T-cell (primary cell): ENCODE measurements at regions not wholly inside any gene's neighbourhood (a gene's known extent, or its start where the extent isn't known, plus 50 kb on each side); places are given as distances from the start of the nearest gene placed in this dataset.
A peak's percentile ranks its signal among the peaks of the same experiment; 100 is the strongest.
"Not testable (repeated sequence)": the region's sequence is repeated elsewhere in the genome, so short reads cannot be mapped to it uniquely, and the experiment has no call there.

ENCODE experiments used
- ATAC-seq, 4 experiments: fragments of 200-7000 bp in 3 of 4; fragments of 150-1000 bp in 1 of 4; cut with Tn5 transposase; replicated peaks in 1 of 4; 1 replicate in 3 of 4; 2 replicates in 1 of 4; pipeline ENCODE4 v1.10.0; 2021; ENCODE audit warnings: moderate library complexity in 3 of 4, mild to moderate bottlenecking in 2 of 4, moderate number of reproducible peaks in 1 of 4
- CTCF ChIA-PET, 2 donors: fragments of 300-600 bp; sonication (Branson Sonifier 250); formaldehyde crosslinking; loops; one replicate each; lab custom pipeline; 2022; ENCODE audit warnings: antibody characterized with exemption in 2 of 2; lab: Charles Lee
- POLR2A ChIA-PET, 2 donors: fragments of 300-600 bp; sonication (Branson Sonifier 250); formaldehyde crosslinking; loops; one replicate each; lab custom pipeline; 2022; ENCODE audit warnings: antibody characterized with exemption in 2 of 2; lab: Charles Lee
- DNase-seq, 35 experiments: peaks; one replicate each; pipeline versions ENCODE4 v3.0.0 to v3.0.0-alpha.2; 2013 to 2023
- H3K27ac ChIP-seq: one replicate; pipeline ENCODE4 v1.5.1; 2013; ENCODE audit warnings: low read length
- H3K27me3 ChIP-seq, 2 experiments: replicated peaks in 1 of 2; 1 replicate in 1 of 2; 2 replicates in 1 of 2; pipeline versions ENCODE4 v1.6.1 to v1.7.0; 2013; ENCODE audit warnings: low read length in 1 of 2, mixed read lengths in 1 of 2; ENCODE audit not compliant: control insufficient read depth in 2 of 2, insufficient read depth in 2 of 2; ENCODE audit errors: extremely low read depth in 1 of 2
- H3K36me3 ChIP-seq, 2 donors: 1 replicate in 1 of 2; 2 replicates in 1 of 2; pipeline versions ENCODE4 v1.6.1 to v1.7.0; 2013; ENCODE audit warnings: low read length in 1 of 2; ENCODE audit not compliant: control insufficient read depth in 2 of 2, insufficient read depth in 1 of 2; ENCODE audit errors: extremely low read depth in 1 of 2
- H3K4me1 ChIP-seq, 2 experiments: 1 replicate in 1 of 2; 2 replicates in 1 of 2; pipeline versions ENCODE4 v1.6.1 to v1.7.0; 2013; ENCODE audit warnings: low read length in 2 of 2, mixed read lengths in 1 of 2; ENCODE audit not compliant: insufficient read depth in 2 of 2, control insufficient read depth in 1 of 2; ENCODE audit errors: extremely low read depth in 1 of 2
- H3K4me3 ChIP-seq, 2 donors: 1 replicate in 1 of 2; 2 replicates in 1 of 2; pipeline versions ENCODE4 v1.5.1 to v1.7.0; 2013; ENCODE audit warnings: mild to moderate bottlenecking in 2 of 2, low read length in 1 of 2, moderate library complexity in 1 of 2; ENCODE audit not compliant: control insufficient read depth in 1 of 2; ENCODE audit errors: extremely low read depth in 1 of 2
- H3K9me3 ChIP-seq: 2 replicates; pipeline ENCODE4 v1.7.0; 2013
- H3K27ac Mint-ChIP-seq, 2 donors: one replicate each; pipeline ENCODE4 v1.8.0; 2020 to 2021; ENCODE audit warnings: mild to moderate bottlenecking in 2 of 2, mixed read lengths in 2 of 2
- H3K27me3 Mint-ChIP-seq, 2 donors: one replicate each; pipeline ENCODE4 v1.8.0; 2021 to 2022; ENCODE audit warnings: mixed read lengths in 2 of 2
- H3K36me3 Mint-ChIP-seq: one replicate; pipeline ENCODE4 v1.8.0; 2021; ENCODE audit warnings: mixed read lengths
- H3K4me1 Mint-ChIP-seq, 3 donors: one replicate each; pipeline ENCODE4 v1.8.0; 2020 to 2022; ENCODE audit warnings: mixed read lengths in 3 of 3, mild to moderate bottlenecking in 1 of 3
- H3K4me3 Mint-ChIP-seq, 3 donors: one replicate each; pipeline ENCODE4 v1.8.0; 2020 to 2022; ENCODE audit warnings: mild to moderate bottlenecking in 3 of 3, mixed read lengths in 3 of 3, moderate library complexity in 3 of 3
- H3K9me3 Mint-ChIP-seq, 3 donors: one replicate each; pipeline ENCODE4 v1.8.0; 2020 to 2022; ENCODE audit warnings: mixed read lengths in 3 of 3
- WGBS: methylation state at CpG from one replicate; pipeline ENCODE4 v1.1.5; 2013; ENCODE audit warnings: missing lambda C conversion rate; ENCODE audit not compliant: insufficient coverage; 5-methylcytosine and 5-hydroxymethylcytosine counted together

DNA sequence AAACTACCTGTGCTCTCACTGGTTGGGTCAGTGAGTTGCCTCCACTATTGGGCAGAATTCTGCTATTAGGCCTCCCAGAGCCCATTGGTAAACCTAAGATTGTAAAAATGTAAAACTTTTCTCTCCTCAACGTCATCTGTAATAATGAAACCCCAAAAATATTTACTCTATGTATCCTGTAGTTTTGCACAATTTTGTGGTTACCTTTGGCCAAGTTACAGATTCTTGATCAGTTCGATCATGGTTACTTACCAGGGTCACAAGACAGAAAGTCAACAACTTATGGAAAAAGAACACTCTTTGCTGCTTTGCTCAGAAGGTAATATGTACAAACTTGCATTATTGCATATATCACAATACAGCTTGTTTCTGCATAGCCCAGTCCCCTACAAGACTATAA is 83.7 kb upstream of the KIF2A start:
- H3K27ac ChIP-seq, ATAC-seq, H3K36me3 Mint-ChIP-seq, H3K27me3 ChIP-seq, H3K4me3 ChIP-seq, H3K4me1 ChIP-seq, POLR2A ChIA-PET, H3K36me3 ChIP-seq, H3K9me3 Mint-ChIP-seq, H3K9me3 ChIP-seq, H3K4me3 Mint-ChIP-seq, DNase-seq, H3K27me3 Mint-ChIP-seq, H3K27ac Mint-ChIP-seq: not testable (repeated sequence)
- no CpG with 5 or more reads among the region's 2 CpGs for WGBS
- H3K4me1 Mint-ChIP-seq: peaks cover 14 to 15% (median 15%) of the 10 kb centered on the region in 3 donors
- CTCF ChIA-PET: interaction anchor here in 1 of 2 donors (0.6 kb wide), 1 partner anchor 10 kb away, joined by 3 read pairs; no protein-coding TSS in a partner anchor

DNA sequence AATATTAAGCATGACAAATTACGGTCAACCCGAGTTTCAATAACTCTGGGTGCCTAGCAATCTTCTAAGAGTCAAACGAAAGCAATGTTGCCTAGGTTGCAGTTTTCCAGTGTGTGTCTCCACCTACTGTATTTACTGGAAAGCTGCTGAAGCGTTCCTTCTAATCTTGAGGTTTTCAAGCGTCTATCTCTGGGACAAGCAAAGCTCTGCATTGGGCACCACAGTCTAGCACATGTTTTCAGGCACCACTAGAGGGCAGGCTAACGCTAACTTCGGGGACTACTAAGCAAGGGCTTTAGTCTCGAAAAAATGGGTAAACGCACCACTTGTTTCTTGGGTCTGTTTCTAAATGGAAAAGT is 82.7 kb upstream of the KIF2A start:
- Mint-ChIP-seq H3K4me1 (peaks cover 14 to 15% (median 15%) of the 10 kb centered on the region in 3 donors), H3K4me3 (peak overlapping the region; percentile 74 to 85 (median 80)), H3K27ac (peak overlapping the region in 1 of 2 donors; percentile 69)
- ChIA-PET POLR2A (interaction anchor here in 1 of 2 donors (0.6 kb wide), 1 partner anchor 32 kb away, joined by 4 read pairs; no protein-coding TSS in a partner anchor), CTCF (interaction anchor here (0.6 to 2.4 kb wide), 17 partner anchors 74 to 1264 kb away, joined by 3 to 33 read pairs (median 6); partner anchors contain the start of genes DIMT1 (in 1 of the 2) and KIF2A (in 1 of the 2))
- H3K4me3 ChIP-seq: peak overlapping the region in 1 of 2 donors; percentile 16
- not testable (repeated sequence) for H3K4me1 ChIP-seq, H3K27me3 ChIP-seq, H3K36me3 ChIP-seq, H3K9me3 Mint-ChIP-seq, H3K36me3 Mint-ChIP-seq, H3K27ac ChIP-seq, H3K27me3 Mint-ChIP-seq, H3K9me3 ChIP-seq
- DNase-seq (peak in 34 of 35 experiments; percentile 50 to 80 (median 72)), ATAC-seq (peak; percentile 93 to 98 (median 95))
- WGBS: no CpG with 5 or more reads among the region's 9 CpGs

DNA sequence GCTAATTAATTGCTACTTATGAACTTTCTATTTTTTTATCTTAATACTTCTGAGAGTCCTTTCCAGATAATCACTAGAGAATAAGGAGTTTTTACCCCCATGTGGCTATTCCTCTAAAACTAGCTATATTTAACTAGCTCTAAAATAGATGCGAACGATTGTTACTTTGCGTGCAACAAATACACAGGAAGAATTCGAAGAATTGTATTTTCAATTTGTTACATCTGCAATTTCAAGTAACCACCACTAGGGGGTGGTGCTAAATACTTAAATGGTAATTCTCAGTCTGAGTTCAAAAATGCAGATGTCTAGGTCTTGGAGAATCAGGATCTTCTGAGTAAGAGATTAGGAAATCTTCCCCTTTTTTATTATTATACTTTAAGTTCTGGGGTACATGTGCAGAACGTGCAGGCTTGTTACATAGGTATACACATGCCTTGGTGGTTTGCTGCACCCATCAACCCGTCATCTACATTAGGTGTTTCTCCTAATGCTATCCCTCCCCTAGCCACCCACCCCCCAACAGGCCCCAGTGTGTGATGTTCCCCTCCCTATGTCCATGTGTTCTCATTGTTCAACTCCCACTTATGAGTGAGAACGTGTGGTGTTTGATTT is 80.9 kb upstream of the KIF2A start:
- H3K4me3 ChIP-seq, H3K4me1 ChIP-seq, H3K27me3 ChIP-seq, H3K36me3 ChIP-seq, H3K9me3 Mint-ChIP-seq, ATAC-seq, H3K9me3 ChIP-seq, H3K36me3 Mint-ChIP-seq, H3K27me3 Mint-ChIP-seq, H3K27ac ChIP-seq: not testable (repeated sequence)
- Mint-ChIP-seq H3K4me1 (peaks cover 14 to 15% (median 15%) of the 10 kb centered on the region in 3 donors), H3K4me3 (peak overlapping the region; percentile 9 to 85 (median 80)), H3K27ac (peak overlapping the region in 1 of 2 donors; percentile 89)
- POLR2A ChIA-PET: interaction anchor here in 1 of 2 donors (1.1 to 1.5 kb wide), 2 partner anchors 128 to 179 kb away, joined by 4 to 5 read pairs; partner anchors contain the start of gene DIMT1
- CTCF ChIA-PET: interaction anchor here (0.6 to 2.4 kb wide), 21 partner anchors 72 to 186 kb away, joined by 3 to 33 read pairs (median 5); partner anchors contain the start of genes DIMT1 (in 1 of the 2) and KIF2A (in 1 of the 2)
- WGBS: no CpG with 5 or more reads among the region's 7 CpGs
- DNase-seq: peak in 2 of 35 experiments; percentile 2 to 17

DNA sequence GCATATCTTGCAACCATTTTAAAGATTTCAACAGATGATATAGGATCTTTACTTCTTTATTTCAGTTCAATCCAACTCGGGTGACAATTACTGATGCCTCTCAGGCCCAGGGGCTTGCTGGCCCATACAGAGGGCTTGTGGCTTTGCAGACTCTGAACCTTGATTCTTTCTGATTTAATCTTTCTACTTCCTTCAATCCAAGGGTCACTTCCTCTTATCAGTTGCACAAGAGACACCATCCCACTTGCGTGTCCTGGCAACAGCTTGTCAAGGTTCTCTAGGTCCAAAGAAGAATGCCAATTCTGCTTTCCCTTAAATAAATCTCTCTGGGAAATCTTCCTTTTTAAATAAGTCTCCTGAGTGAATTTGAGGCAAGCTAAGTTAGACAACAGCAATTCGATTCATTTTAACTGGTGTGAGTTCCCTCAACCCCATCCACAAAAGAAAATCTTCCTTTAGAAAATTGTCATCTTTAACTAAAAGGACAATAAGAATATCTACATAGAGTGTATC is 75.1 kb upstream of the KIF2A start:
- H3K9me3 Mint-ChIP-seq, H3K27ac Mint-ChIP-seq: not testable (repeated sequence)

DNA sequence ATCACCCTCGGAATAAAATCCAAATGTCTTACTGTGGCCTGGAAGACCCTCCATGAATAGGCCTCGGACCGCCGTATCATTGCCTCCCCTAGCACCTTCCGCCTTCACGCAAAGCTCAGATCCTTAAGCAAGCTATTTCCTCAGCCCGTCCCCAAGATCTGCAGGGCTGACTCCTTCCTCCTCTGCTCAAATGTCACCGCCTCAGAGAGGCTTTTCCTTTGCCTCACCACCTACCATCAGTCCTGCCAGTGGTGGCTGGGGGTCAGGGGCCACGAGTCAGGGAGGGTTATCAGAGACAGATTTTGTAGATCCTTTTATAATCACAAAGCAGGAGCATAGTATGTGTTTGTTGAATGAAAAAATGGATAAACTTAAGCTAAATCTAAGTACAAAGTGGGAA is 74.4 kb upstream of the KIF2A start:
- Histone ChIP-seq H3K9me3 (no peaks in the 10 kb centered on the region), H3K27ac (no peak overlapping the region), H3K27me3 (no peaks in the 10 kb centered on the region), H3K4me1 (no peaks in the 10 kb centered on the region), H3K4me3 (no peak overlapping the region), H3K36me3 (no peaks in the 10 kb centered on the region)
- H3K4me3 Mint-ChIP-seq: no peak overlapping the region
- peak overlapping the region in 1 of 2 donors; percentile 16 for H3K27ac Mint-ChIP-seq
- DNase-seq (no peak), ATAC-seq (no peak)
- WGBS: 100% methylated on average over 1 of the region's 9 CpGs
- no peaks in the 10 kb centered on the region for H3K36me3 Mint-ChIP-seq
- peaks cover 0 to 2% of the 10 kb centered on the region in 2 donors for H3K27me3 Mint-ChIP-seq
- H3K4me1 Mint-ChIP-seq: no peaks in the 10 kb centered on the region
- ChIA-PET POLR2A (no interaction called here), CTCF (interaction anchor here in 1 of 2 donors (1.0 kb wide), 1 partner anchor 129 kb away, joined by 3 read pairs; no protein-coding TSS in a partner anchor)
- peaks cover 0 to 4% (median 0%) of the 10 kb centered on the region in 3 donors for H3K9me3 Mint-ChIP-seq

More for the DNA sequence above, 75.1 kb upstream of the KIF2A start:
- H3K36me3 ChIP-seq, POLR2A ChIA-PET, H3K4me1 Mint-ChIP-seq, H3K27me3 Mint-ChIP-seq, H3K36me3 Mint-ChIP-seq, H3K27ac ChIP-seq, H3K27me3 ChIP-seq, DNase-seq, H3K9me3 ChIP-seq, ATAC-seq, H3K4me3 ChIP-seq, CTCF ChIA-PET, H3K4me3 Mint-ChIP-seq, H3K4me1 ChIP-seq: not testable (repeated sequence)
- WGBS: no CpG with 5 or more reads among the region's 3 CpGs

DNA sequence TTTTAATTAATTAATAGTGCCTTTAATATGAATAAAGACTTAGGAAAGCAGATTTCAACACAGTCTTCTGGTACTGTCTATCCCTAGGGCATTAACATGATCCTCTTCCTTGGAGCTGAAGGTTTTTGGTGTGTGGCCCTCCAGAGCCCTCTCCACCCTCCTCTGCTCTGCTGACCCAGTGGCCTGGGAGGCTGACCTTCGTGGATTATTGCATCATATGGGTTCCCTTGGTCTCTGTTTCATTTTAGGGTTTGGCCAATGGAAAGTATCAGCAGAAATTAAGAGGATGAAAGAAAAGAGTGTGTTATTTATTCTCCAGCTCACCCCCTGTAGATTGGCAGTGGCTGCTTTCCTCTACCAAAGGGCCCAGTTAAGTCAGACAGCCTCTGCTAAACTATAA is 73.8 kb upstream of the KIF2A start:
- H3K9me3 Mint-ChIP-seq, H3K36me3 ChIP-seq, H3K9me3 ChIP-seq, H3K27ac ChIP-seq, ATAC-seq, H3K4me3 ChIP-seq, H3K36me3 Mint-ChIP-seq, H3K27me3 ChIP-seq, H3K4me1 Mint-ChIP-seq, H3K27ac Mint-ChIP-seq, H3K4me3 Mint-ChIP-seq, POLR2A ChIA-PET, H3K27me3 Mint-ChIP-seq, DNase-seq, H3K4me1 ChIP-seq: not testable (repeated sequence)
- no CpG with 5 or more reads among the region's 1 CpG for WGBS
- CTCF ChIA-PET: interaction anchor here in 1 of 2 donors (0.6 to 1.0 kb wide), 2 partner anchors 10 to 128 kb away, joined by 3 read pairs; no protein-coding TSS in a partner anchor
